ENCODE measurements at regions not wholly inside any gene's neighbourhood (a gene's known extent, or its start where the extent isn't known, plus 50 kb on each side); places are given as distances from the start of the nearest gene placed in this dataset.

DNA sequence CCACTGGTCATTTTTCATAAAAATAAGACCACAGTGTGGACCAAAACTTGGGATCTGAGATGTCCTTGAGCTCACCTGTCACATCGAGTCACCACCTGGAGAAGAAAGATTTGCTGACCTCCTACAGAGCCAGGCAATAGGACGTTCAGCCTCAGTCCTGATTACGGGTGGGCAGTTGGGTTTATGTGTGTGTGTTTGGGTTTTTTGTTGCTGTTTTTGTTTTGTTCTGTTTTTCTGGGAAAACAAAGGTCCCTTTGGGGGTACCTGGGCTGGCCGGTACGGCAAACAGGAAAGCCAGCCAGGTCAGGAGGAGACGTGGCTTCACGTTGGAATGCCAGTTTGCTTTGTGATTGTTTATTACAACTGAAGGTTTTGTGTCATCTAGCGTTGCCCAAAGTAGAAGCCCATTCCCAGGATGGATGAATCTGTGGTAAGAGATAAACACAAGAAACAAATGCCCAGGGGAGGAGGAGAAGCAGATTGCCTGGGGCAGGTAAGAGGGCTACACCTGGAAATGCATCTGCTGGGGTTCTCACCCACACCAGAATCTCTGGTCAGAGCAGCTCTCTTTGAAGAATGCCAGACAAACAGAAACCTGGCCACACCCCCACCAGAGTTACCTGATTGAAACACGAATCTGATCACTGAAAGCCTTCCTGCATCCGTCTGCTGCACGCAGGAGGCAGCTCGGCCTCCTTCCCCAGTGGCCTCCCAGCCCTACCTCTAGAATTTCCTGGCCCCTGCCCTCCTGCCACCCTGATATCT is 100.1 kb upstream of the DIO3 start:
- TF ChIP-seq POLR2A (IDR thresholded peaks at IDR 0.05; ENCODE audit: low read depth, low read length) (no peak), POU2F2 (IDR thresholded peaks at IDR 0.05; ENCODE audit: low read depth, low read length) (no peak), POLR2AphosphoS5 (IDR thresholded peaks at IDR 0.05; ENCODE audit: low read depth, low read length) (no peak)
